Islet precursor cell (in vitro differentiated cells): ENCODE measurements at regions not wholly inside any gene's neighbourhood (a gene's known extent, or its start where the extent isn't known, plus 50 kb on each side); places are given as distances from the start of the nearest gene placed in this dataset.

ENCODE experiments used
- DNase-seq: peaks from one replicate; pipeline ENCODE4 v3.0.0-alpha.2; 2018

DNA sequence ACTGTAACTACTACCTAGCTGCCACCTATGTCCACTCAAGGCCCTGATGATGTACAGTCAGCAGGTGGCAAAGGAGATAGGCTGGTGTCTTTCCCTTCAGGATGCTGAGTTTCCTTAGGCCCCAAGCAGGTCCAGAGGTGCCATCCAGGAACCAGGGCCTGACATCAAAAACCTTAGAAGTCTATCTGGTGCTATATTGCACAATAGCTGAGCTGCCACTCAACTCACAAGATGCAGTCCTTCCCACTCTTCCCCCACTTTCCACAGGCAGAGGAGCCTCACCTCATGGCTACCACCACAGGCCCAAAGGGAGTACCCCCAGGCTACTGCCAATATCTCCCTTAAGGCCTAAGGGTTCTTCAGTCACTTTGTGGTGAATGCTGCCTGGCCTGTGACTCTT, 83.9 kb upstream of the ZNF827 start:
- no peak for DNase-seq

DNA sequence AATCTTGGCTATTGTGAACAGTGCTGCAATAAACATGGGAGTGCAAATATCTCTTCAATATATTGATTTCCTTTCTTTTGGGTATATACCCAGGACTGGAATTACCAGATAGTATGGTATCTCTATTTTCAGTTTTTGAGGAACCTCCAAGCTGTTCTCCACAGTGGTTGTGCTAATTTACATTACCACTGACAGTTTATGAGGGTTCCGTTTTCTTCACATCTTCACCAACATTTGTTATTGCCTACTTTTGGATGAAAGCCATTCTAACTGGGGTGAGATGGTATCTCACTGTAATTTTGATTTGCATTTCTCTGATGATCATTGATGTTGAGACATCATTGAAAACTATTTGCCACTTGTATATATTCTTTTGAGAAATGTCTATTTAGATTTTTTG, 79.6 kb upstream of the ZNF827 start:
- DNase-seq: no peak

DNA sequence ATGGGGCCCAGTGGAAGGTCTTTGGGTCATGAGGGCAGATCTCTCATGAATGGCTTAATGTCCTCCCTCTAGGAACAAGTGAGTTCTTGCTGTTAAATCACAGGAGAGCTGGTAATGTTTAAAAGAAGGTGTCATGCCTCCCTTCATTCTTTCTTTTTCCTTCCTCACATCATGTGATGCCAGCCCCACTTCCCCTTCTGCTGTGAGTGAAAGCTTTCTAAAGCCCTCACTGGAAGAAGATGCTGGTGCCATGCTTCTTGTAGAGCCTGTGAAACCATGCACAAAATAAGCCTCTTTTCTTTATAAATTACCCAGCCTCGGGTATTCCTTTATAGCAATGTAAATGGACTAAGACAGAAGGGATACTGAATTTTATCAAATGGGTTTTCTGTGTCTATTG, 66.1 kb upstream of the ZNF827 start:
- no peak for DNase-seq

DNA sequence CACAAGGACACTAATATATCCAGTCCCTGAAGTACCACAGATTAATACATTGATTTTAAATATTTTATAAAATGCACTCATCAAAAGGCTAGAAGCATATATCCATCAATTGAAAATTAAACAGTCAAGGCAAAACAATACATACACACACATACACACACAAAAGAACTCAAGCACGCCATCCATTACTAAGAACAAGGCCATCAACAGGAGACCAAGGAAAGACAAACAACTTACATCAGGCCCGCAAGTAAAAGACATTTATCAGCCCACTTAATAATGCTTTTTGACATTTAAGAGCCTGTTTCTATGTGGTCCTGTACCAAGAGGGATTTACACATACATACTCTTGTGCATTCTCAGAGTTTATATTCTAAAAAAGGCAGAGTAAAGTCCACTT, 50.0 kb upstream of the ZNF827 start:
- DNase-seq: no peak
